ENCODE measurements at regions not wholly inside any gene's neighbourhood (a gene's known extent, or its start where the extent isn't known, plus 50 kb on each side); places are given as distances from the start of the nearest gene placed in this dataset.

- TF ChIP-seq CTCF (IDR thresholded peaks at IDR 0.05) (no peak), E2F1 (CRISPR knock-in tag; IDR thresholded peaks at IDR 0.05) (no peak), ZNF219 (CRISPR knock-in tag; IDR thresholded peaks at IDR 0.05; ENCODE audit: borderline replicate concordance) (no peak), ERG (CRISPR knock-in tag; IDR thresholded peaks at IDR 0.05) (no peak), USF2 (CRISPR knock-in tag; IDR thresholded peaks at IDR 0.05) (no peak)
Observed at GRCh38 chr5:171681677-171682076, 103.9 kb upstream of the SMIM23 start.

Data from WTC11 (cell line).